NCI-H510A (cell line): ENCODE measurements at regions not wholly inside any gene's neighbourhood (a gene's known extent, or its start where the extent isn't known, plus 50 kb on each side); places are given as distances from the start of the nearest gene placed in this dataset.
A peak's percentile ranks its signal among the peaks of the same experiment; 100 is the strongest.
"Not testable (repeated sequence)": the region's sequence is repeated elsewhere in the genome, so short reads cannot be mapped to it uniquely, and the experiment has no call there.

Experiments
- DNase-seq: peaks from one replicate; lab custom pipeline; 2025; lab: John Stamatoyannopoulos, UW

DNA sequence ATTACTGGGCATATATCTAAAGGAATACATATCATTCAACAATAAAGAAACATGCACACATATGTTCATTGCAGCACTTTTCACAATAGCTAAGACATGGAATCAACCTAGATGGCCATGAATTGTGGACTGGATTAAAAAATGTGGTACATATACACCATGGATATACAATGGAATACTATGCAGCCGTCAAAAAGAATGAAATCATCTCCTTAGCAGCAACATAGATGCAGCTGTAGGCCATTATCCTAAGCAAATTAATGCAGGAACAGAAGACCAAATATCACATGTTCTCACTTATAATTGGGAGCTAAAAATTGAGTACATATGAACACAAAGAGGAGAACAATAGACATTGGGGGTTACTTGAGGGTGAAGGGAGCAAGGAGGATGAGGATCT is 175.6 kb downstream of the POLR1F start:
- DNase-seq = no peak

DNA sequence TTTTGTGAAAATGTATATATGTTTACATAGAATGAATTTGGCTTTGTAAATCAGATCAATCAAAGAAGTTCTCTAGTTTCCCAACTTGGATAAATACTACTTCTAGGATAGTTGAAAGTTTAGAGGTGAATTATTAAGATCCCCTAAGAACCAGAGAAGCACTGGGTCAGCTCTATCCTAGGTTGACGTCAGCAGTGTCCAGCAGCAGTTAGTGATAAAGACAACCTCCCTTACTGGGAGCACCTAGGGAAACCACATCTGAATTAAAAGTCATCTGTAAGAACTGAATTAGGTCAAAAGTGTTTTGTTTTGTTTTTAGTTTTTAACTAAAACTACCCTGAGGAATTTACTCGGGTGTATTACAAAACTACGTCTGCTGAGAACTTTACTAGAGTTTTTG is 178.0 kb downstream of the POLR1F start:
- DNase-seq = no peak

DNA sequence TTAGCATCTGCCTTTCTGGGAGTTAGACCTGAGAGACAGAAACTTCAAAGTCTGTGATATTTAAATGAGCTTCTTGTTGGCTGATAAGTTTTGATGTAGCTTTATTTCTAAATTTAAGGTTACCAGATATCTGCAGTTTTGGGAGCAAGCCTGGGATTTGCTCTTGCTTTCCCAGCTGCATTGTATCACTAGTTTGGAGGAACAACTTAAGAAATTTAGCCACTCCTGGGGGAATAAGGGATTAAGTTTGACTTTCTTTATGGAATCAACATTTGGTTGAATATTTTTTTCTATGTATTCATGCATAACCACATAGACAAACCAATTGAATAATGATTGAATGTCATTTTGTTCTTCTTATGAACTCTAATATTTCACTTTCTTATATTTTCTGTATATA is 178.6 kb downstream of the POLR1F start:
- no peak for DNase-seq

DNA sequence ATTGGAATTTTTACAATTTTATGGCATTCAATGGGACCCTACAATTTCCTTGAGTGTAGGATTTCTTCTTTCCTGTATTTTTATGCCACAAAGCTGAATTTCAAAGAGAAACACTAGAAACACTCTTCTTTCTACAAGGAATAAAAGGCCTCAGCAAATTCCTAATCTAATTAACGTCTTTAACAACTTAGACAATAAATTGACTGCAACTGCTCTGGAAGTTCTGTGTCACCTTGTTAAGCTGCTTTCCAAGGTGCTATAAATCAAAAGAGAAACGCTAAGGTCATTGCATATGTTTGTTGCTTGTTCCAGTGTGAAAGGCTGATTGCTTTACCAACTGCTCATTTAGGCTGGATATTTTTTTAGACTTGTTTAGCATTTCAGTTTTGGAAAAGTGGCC is 182.2 kb downstream of the POLR1F start:
- DNase-seq = no peak

DNA sequence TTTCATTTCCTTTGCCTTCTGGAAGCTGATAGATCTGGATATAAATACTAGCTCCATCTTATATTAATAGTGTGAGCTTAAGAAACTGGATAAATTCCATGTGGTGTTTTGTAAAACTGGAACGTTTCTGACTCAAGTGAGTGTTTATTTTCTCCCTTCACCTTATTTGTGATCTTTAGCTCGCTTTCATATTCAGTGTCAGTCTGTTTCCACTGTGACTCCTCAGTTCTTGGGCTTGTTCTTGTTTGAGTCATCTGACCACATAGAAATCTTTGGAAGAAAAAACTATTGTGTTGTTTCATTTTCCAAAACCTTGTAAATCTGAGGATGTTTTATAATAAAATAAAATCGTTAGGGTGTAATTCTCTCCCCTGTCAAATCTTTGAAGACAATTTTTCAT is 186.4 kb downstream of the POLR1F start:
- no peak for DNase-seq

DNA sequence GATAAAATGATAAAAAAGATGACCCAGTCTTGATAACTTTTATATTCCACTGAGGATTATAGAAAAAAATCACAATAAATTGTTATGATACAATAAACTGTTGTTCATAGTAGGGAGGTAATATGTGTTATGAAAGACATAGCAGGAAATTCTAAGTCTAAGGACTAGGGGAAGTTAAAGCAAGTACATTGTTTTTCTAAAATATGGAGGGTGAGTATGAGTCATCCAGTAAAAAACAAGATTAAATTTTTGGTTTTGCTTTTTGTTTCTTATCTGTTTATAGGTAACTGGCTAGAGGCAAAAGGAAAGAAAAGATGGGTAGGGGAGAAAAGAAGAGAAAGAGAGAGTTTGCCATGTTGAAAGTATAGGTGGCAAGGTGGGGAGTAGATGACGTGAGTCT is 188.4 kb downstream of the POLR1F start:
- DNase-seq = no peak

DNA sequence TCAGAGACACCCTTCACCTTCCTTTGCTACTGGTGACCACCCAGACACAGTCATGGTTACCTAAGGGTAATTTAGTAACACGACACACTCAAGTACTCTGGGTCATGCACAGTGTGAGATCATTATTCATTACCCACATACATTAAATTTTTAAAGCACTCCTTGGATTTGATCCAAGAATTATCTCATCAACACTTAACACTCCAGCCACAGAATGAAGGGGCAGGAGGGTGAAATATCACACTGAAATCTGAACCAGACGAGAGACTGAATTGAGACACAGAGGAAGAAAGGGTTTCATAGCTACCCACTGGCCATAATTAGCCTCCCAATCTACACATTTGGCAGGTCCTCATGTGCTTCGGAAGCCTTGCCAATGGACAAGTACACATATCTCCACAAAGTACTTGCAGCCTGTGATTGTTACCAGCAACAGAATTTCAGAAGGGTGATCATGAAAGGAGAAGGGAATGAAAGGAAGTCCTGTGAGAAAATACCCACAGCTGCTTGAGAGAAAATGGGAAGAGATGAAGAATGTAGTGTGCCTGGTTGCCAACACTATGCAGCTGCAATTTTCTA is 189.3 kb downstream of the POLR1F start:
- peak; percentile 62 for DNase-seq

DNA sequence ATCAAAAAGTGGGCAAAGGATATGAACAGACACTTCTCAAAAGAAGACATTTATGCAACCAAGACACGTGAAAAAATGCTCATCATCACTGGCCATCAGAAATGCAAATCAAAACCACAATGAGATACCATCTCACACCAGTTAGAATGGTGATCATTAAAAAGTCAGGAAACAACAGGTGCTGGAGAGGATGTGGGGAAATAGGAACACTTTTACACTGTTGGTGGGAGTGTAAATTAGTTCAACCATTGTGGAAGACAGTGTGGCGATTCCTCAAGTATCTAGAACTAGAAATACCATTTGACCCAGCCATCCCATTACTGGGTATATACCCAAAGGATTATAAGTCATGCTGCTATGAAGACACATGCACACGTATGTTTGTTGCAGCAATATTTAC is 191.3 kb downstream of the POLR1F start:
- DNase-seq = not testable (repeated sequence)

DNA sequence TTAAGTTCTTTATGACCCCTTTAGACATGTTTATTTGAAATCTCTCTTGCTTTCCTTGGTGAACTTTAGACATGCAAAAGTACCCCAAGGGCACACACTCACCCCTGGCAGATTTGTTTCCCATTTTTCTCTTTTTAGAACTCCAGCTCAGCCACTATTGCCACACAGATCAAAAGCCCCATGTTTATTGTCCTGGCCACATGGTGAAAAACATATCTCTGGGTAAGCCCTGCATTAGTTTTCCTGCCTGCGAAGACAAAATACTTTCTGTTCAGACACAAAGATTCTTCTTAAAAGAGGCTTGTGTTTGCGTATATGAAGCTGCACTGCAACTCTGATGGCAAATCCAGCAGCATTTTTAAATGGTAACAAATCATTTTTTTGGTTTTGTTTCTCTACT is 200.0 kb downstream of the POLR1F start:
- no peak for DNase-seq

DNA sequence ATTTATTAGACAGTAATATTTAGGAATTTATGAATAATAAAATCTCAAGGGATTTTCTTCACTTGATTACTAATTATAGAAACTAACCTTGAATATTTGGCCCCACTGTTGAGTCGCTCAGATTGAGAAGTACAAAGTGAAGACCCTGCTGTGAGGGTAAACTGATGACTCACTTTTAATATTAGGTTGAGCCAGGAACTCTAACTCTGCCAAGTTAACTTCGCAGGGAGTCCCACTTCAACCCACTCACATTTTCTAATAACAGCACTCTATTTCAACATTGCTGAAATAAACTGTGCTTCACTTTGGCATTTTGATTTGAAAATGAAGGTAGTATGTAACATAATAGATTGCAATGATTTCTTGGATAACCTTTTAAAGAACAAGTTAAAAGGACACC is 200.7 kb downstream of the POLR1F start:
- no peak for DNase-seq

DNA sequence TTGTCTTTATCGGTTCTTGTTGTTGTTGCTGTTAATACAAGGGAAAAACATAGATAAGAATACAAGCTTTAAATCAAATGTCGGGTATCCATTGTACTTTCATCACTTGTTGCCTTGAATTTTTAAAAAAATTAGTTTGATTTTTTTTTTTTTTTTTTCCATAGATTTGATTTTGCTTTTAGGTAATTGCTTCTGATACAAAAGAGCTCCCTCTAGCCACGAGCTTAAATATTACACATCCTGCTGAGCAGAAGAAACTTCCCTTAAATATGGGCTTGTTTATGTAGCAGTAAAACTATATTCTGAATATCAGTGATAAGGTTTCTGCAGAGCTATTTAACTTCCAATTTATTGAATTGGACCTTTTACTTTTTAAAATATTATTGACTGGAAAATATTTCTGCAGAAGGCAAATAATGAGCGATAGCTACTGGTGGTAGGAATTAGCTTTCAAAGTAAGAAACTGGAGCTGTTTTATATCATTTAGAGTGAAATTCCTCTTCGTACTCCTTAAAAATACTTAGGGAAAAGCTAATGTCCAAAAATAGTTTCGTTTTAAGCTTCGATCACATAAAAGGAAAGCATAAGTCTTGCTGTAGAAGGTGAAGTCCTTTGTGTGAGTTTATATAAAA is 216.9 kb downstream of the POLR1F start:
- DNase-seq = no peak

DNA sequence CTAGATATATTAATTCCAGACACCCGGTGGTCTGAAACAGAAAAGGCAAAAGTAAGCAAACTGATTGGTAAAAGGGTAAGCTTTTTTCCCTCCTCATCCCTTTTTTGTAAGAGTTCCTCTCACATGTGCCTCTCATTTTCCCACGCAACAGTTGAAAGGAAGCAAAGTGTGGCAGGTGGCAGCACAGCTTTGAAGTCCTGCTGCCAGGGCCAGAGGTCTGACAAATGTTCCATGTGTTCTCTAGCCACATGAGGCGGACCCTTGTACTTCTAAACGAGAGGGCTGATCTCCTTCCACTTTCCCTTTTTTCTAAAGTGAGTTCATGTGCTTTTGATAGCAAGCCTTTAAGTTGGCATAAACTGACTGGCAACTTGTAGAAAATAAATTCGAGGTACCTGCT is 217.5 kb downstream of the POLR1F start:
- no peak for DNase-seq

DNA sequence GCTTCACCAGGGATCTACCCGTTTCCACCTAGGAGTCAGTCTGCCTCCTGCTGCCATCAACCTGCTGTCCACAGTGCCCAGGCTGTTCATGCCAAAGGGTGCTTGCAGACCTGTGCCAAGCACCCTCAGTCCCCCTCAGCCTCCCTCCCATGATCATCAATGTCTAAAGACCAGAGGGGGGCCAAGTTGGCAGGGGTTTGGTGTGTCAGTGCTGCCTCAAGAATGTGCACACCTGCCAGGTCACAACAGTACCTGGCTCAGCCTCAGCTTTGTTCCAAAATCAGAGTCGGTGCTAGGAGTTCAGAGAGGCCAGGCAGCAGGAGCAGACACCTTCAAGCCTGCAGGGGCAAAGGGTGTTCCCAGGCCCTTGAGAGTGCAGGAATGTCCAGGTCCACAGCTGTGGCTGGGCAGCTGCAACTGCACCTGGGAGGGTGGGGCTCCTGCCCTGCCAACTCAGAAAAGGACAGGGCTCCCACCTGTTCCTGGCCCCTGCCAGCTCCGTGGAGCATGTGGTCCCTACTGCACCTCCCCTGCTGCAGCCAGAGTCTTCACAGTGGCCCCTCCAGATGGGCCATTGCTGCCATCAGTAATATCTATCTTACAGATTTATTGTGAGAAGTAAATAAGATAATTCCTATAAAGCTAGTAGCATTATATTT is 219.5 kb downstream of the POLR1F start:
- DNase-seq = no peak

DNA sequence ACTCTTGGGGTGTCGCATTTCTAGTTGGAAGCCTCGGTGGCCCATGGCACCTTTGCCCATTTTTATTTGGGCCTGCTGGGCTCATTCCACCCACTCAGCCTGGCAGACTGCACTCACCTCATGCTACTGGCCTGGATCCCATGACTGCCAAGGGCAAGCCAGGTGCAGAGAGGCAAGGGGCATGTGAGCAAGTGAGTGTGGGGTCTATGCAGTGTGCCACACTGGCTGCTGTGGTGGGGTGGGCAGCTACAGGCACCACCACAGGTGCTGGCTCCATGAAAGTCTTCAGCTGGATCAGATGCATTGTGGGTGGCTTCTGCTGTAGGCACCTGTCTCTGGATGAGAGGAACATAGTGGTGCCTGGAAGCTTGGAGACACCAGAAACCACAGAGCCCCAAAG is 220.8 kb downstream of the POLR1F start:
- DNase-seq = no peak

DNA sequence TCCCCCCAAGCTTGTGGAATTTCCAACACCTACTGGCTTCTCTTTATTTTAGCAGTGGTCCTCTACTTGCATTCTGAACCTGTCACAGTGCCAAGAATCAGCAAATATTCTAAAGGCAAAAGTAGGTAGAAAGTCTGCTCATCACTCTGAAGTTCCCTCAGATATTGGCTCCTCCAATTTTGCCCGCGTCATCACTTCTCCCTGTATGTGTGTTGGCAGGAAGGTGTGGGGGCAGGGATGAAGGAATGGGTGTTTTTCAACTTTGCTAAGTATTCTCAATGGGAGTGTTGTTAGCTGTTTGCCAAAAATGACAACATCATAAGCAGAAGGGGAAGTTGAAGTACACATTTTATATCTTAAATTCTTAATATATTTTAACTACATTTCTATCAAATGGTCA is 226.2 kb downstream of the POLR1F start:
- DNase-seq = no peak

DNA sequence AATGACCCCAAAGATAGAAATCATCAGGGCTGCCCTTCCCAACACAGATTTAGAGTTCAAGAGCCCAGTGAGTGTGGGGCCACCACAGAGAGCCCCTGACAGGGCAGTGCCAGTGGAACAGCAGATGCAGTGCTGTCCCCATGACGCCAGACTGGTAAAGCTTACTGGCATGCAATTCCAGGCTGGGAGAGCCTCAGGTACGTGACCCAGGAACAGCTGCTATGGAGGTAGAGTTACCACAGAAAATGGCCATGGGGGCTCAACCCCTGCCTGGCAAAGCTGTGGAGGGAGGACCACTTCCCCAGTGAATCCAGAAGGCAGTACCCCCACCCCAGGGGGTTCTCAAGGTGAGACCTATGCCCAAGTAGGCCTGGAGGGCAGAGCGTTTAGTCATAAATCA is 228.5 kb downstream of the POLR1F start:
- no peak for DNase-seq

DNA sequence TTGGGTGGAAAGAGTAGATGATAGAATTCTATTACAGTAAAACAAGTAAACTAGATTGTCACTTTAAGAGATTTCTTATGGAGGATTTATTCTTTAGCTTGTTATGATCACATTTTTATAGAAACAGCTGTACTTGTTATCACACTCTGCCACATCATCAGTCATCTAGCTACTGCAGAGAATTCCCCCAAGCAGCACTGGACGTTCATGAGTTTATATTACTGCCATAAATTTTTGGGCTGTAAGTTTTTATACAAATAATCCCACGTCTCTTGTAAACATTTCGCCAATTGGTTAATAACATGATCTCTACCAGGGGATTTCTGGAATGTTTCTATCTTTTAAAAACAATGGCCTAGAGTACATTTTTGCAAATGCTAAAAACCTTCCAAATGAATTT is 238.8 kb downstream of the POLR1F start:
- DNase-seq = no peak

DNA sequence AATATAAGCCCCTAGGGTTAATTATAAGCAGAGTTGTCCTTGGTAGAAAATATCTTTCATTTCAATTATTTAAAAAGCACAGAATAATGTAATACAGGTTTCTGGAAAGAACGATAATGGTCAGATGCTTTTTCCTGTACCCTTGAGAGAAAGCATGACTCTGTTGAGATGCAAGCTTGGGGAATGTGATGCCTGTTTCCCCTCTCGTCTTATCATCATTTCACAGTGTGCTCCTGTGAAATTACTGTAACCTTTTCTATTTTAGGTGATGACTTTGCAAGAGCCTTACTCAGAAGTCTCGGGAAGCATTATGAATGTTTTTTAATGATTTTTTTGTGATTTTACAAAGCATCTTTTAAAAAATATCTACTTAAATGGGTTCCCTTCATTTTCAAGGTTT is 243.0 kb downstream of the POLR1F start:
- DNase-seq = no peak

DNA sequence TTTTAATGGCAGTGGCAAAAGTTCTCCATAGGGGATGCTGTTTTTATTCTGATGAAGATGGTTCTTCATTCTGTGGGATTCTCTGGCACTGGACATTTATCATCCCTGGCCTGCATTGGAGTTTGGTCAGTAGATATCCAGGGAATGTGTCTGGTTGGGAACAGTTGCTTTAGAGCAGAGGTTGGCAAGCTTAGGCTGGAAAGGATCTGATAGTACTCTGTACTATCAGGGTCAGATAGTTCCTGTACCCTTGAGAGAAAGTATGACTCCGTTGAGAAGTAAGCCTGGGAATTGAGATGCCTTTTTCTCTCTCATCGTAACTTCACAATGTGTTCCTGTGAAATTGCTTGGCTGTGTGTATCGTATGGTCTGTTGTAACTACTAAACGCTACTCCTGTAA is 244.1 kb downstream of the POLR1F start:
- no peak for DNase-seq

DNA sequence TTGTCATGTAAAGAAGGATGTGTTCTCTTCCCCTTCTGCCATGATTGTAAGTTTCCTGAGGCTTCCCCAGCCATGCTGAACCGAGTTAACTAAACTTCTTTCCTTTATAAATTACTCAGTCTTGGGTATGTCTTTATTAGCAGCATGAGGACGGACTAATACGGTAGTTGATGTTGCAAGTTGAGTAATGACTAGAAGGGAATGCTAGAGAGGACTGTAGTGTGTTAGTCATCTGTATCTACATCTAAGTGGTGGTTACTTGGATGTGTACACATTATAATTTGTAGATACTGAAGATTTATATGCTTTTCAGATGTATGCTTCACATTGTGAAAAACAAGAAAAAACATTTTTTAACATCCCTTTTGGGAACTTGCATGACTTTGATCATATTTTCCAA is 244.6 kb downstream of the POLR1F start:
- DNase-seq = no peak

DNA sequence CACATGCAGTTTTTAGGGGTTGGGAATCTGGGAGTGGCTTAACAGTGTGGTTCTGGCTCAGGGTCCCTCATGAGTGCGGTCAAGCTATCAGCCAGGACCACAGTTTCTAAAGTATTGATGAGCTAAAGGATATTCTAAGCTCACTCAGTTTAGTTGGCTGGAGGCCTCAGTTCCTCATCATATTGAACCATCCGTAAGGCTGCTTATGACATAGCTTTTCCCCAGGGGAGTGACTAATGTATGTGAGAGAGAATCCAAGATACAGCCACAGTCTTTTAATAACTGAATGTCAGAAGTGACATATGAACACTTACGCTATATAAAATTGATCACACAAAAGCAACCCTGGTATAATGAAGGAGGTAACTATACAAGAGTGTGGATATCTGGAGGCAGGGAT is 245.3 kb downstream of the POLR1F start:
- DNase-seq = no peak

DNA sequence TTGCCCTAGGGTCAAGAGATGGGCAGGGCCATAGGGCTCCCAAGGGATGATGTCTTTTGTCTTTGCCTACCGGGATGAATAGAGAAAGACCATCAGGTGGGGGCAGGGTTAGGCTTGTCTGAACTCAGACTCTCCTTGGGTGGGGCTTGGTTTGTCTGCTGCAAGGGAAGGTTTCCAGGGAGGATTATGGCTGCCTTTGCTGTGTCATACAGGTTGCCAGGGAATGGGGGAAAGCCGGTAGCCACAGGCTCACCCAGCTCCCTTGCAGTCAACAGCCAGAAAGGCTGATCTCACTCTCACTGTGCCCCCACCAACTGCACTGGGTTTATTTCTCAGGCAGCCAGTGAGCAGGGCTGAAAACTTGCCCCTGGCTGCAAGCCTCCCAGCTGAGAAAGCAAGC is 253.2 kb downstream of the POLR1F start:
- DNase-seq = no peak

DNA sequence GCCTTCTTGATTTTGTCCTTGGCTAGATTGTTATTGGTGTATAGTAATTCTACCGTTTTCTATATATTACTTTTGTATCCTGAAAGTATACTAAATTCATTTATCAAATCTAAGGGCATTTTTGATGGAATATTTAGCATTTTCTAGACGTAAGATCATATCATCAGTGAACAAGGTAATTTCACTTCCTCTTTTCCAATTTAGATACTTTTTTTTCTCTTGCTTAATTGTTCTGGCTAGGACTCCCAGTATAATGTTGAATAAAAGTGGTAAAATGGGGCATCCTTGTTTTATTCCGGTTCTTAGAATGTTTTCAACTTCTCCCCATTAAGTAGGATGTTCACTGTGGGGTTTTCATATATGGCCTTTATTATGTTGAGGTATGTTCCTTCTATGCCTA is 260.7 kb downstream of the POLR1F start:
- DNase-seq = no peak
